Left lung (tissue), 4 donors: ENCODE measurements at regions not wholly inside any gene's neighbourhood (a gene's known extent, or its start where the extent isn't known, plus 50 kb on each side); places are given as distances from the start of the nearest gene placed in this dataset.
"Not testable (repeated sequence)": the region's sequence is repeated elsewhere in the genome, so short reads cannot be mapped to it uniquely, and the experiment has no call there.

Experiments used
- ATAC-seq: fragments of 200-7000 bp; cut with Tn5 transposase; one replicate; pipeline ENCODE4 v1.9.1; 2020; ENCODE audit warnings: moderate library complexity
- DNase-seq, 4 donors: peaks; one replicate each; pipeline ENCODE4 v3.0.0-alpha.2; 2013 to 2020
- H3K27ac ChIP-seq, 2 donors: fragments of 200-600 bp; sonication (generic) in 1 of 2; one replicate each; pipeline versions ENCODE4 v1.5.0 to v1.8.0; 2020 to 2021
- H3K27me3 ChIP-seq, 2 donors: fragments of 200-600 bp; sonication (generic) in 1 of 2; one replicate each; pipeline versions ENCODE4 v1.5.0 to v1.8.0; 2020 to 2021
- H3K36me3 ChIP-seq, 2 donors: fragments of 200-600 bp; sonication (generic) in 1 of 2; one replicate each; pipeline versions ENCODE4 v1.5.0 to v1.8.0; 2020 to 2021
- H3K4me1 ChIP-seq, 2 donors: fragments of 200-600 bp; one replicate each; pipeline ENCODE4 v1.8.0; 2021
- H3K4me3 ChIP-seq, 2 donors: fragments of 200-600 bp; sonication (generic) in 1 of 2; one replicate each; pipeline versions ENCODE4 v1.5.0 to v1.8.0; 2020 to 2021; ENCODE audit warnings: mild to moderate bottlenecking in 1 of 2
- H3K9me3 ChIP-seq, 2 donors: fragments of 200-600 bp; sonication (generic) in 1 of 2; one replicate each; pipeline versions ENCODE4 v1.5.0 to v1.8.0; 2020 to 2021
- intact Hi-C, 2 donors: fragments of 100-400 bp; cut with DNase I; formaldehyde crosslinking; loops; one replicate each; pipeline versions ENCODE4 v1.11.2 to v1.14.2; 2022
- TF ChIP-seq, protein P1 (sequence below), 2 donors: fragments of 200-600 bp; sonication (generic) in 1 of 2; IDR thresholded peaks; one replicate each; pipeline versions ENCODE4 v1.5.0 to v1.8.0; 2021; ENCODE audit warnings: antibody characterized with exemption in 2 of 2
- donor health status: DM: no; HTN: yes; CAD: no.
- donor health status: DM: no; HTN: no; CAD: no.

DNA sequence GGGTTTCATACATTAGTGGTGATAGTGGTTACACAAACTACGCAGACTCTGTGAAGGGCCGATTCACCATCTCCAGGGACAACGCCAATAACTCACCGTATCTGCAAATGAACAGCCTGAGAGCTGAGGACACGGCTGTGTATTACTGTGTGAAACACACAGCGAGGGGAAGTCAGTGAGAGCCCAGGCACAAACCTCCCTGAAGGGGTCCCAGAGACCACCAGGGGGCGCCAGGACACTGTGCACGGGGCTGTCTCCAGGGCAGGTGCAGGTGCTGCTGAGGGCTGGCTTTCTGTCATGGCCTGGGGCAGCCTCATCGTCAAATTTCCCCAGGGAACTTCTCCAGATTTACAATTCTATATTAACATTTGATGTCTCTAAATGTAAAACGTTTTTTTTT lies 184.6 kb upstream of the TP53TG3C start:
- ATAC-seq, H3K4me3 ChIP-seq, H3K9me3 ChIP-seq, H3K27me3 ChIP-seq, H3K27ac ChIP-seq, H3K4me1 ChIP-seq, intact Hi-C loops, H3K36me3 ChIP-seq: not testable (repeated sequence)
- TF ChIP-seq, protein P1, sequence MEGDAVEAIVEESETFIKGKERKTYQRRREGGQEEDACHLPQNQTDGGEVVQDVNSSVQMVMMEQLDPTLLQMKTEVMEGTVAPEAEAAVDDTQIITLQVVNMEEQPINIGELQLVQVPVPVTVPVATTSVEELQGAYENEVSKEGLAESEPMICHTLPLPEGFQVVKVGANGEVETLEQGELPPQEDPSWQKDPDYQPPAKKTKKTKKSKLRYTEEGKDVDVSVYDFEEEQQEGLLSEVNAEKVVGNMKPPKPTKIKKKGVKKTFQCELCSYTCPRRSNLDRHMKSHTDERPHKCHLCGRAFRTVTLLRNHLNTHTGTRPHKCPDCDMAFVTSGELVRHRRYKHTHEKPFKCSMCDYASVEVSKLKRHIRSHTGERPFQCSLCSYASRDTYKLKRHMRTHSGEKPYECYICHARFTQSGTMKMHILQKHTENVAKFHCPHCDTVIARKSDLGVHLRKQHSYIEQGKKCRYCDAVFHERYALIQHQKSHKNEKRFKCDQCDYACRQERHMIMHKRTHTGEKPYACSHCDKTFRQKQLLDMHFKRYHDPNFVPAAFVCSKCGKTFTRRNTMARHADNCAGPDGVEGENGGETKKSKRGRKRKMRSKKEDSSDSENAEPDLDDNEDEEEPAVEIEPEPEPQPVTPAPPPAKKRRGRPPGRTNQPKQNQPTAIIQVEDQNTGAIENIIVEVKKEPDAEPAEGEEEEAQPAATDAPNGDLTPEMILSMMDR (IDR thresholded peaks at IDR 0.05), result peak in 1 of 2 donors; percentile 30
- DNase-seq, result peak in 1 of 4 donors; percentile 70

DNA sequence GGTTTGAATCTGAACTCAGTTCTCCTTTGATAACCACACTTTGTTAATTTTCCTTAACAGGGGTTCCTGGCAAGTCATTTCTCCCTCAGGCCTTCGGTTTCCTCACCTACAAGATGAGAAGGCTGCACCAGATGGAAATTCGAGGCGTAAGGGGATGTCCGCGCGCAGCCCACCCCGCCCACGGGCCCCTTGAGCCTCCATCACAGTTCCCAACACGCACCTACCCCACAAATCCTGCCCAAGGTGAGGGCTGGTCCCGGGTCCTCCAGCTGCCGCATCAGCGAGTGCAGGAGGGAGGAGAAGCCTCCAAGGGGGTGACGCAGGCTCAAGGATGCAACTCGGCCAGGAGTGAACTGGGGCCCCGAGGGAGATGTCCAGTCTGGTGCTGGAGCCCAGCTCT lies 166.9 kb upstream of the TP53TG3C start:
- H3K4me3 ChIP-seq, intact Hi-C loops, H3K9me3 ChIP-seq, H3K4me1 ChIP-seq, H3K27ac ChIP-seq, ATAC-seq, H3K36me3 ChIP-seq: not testable (repeated sequence)
- H3K27me3 ChIP-seq, result peaks cover 0 to 14% of the 10 kb centered on the region in 2 donors
- peak in 1 of 4 donors; percentile 27 for DNase-seq

DNA sequence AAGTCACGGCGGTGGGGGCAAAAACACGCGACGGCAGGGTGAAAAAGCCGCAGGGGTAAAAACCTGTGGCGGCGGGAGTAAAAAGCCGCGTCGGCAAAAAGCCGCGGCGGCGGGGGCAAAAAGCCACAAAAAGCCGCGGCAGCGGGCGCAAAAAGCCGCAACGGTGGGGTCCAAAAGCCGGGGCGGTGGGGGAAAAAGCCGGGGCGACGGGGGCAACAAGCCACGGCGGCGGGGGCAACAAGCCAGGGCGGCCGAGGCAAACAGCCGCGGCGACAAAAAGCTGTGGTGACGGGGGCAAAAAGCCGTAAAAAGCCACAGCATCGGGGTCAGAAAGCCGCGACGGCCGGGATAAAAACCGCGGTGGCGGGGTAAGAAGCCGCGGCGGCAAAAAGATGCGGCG lies 166.1 kb upstream of the TP53TG3C start:
- H3K27ac ChIP-seq, H3K36me3 ChIP-seq, ATAC-seq, H3K4me1 ChIP-seq, H3K9me3 ChIP-seq, intact Hi-C loops, H3K4me3 ChIP-seq: not testable (repeated sequence)
- DNase-seq, result peak in 1 of 4 donors; percentile 28
- peaks cover 0 to 14% of the 10 kb centered on the region in 2 donors for H3K27me3 ChIP-seq

DNA sequence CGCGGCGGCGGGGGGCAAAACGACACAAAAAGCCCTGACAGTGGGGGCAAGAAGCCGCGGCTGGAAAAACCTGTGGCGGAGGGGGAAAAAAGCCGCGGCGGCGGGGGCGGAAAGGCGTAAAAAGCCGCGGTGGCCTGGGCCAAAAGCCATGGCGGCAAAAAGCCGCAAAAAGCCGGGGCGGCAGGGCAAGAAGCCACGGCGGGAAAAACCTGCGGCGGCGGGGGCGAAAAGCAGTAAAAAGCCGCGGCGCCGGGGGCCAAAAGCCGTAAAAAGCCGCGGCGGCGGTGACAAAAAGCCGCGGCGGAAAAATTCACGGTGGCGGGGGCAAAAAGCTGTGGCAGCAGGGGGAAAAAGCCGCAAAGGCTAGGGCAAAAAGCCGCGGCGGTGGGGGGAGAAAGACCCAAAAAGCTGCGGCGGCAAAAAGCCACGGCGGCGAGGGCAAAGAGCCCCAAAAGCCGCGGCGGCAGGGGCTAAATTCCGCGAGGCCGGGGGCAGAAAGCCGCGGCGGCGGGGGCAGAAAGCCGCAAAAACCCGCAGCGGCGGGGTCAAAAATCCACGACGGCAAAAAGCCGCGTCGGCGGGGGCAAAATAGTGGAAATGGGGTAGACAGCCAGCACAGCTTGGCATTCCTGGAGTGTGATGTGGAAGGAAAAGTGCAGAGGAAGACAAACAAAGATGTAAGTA lies 165.2 kb upstream of the TP53TG3C start:
- intact Hi-C loops, H3K27ac ChIP-seq, H3K36me3 ChIP-seq, H3K9me3 ChIP-seq, H3K4me3 ChIP-seq, H3K4me1 ChIP-seq, ATAC-seq: not testable (repeated sequence)
- peaks cover 0 to 14% of the 10 kb centered on the region in 2 donors for H3K27me3 ChIP-seq
- peak in 1 of 4 donors; percentile 37 for DNase-seq

DNA sequence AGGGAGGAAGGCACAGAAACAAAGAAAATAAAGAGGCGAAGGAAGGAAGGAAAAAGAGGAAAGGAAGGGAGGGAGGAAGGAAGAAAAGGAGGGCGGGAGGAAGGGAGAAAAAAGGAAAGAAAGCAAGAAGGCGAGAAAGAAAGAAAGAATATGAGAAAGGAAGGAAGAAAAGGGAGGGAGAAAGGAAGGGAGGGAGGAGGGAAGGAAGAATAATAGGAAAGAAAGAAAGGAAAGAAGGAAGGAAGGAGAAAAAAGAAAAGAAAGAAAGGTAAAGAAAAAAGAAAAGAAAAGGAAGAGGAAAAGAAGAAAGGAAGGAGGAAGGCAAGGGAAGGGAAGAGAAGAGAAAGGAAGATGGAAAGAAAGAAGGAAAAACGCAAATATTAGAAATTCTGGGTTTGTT lies 145.2 kb upstream of the TP53TG3C start:
- H3K27ac ChIP-seq, ATAC-seq, H3K27me3 ChIP-seq, DNase-seq, H3K9me3 ChIP-seq, H3K4me3 ChIP-seq, intact Hi-C loops, H3K36me3 ChIP-seq, H3K4me1 ChIP-seq: not testable (repeated sequence)

DNA sequence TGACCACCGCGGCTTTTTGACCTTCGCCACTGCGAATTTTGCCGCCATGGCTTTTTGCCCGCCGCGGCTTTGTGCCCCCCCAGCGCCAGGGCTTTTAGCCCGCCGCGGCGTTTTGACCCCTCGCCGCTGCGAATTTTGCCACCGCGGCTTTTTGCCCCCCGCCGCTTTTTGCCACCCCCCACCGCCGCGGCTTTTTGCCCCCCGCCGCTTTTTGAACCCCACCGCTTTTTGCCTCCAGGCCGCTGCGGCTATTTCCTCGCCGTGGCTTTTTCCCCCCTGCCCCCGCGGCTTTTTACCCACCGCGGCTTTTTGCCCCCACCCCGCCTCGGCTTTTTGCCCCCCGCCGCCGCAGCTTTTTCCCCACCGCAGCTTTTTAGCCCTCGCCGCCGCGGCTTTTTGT lies 134.8 kb upstream of the TP53TG3C start:
- TF ChIP-seq, protein P1 (IDR thresholded peaks at IDR 0.05), result no peak
- peak in 1 of 4 donors; percentile 45 for DNase-seq
- no peak overlapping the region for H3K27ac ChIP-seq
- H3K4me1 ChIP-seq, result no peaks in the 10 kb centered on the region
- no peaks in the 10 kb centered on the region for H3K36me3 ChIP-seq
- no peak overlapping the region for H3K4me3 ChIP-seq
- intact Hi-C loops, result no loop called here
- H3K27me3 ChIP-seq, result no peaks in the 10 kb centered on the region
- ATAC-seq, result no peak
- H3K9me3 ChIP-seq, result no peaks in the 10 kb centered on the region

DNA sequence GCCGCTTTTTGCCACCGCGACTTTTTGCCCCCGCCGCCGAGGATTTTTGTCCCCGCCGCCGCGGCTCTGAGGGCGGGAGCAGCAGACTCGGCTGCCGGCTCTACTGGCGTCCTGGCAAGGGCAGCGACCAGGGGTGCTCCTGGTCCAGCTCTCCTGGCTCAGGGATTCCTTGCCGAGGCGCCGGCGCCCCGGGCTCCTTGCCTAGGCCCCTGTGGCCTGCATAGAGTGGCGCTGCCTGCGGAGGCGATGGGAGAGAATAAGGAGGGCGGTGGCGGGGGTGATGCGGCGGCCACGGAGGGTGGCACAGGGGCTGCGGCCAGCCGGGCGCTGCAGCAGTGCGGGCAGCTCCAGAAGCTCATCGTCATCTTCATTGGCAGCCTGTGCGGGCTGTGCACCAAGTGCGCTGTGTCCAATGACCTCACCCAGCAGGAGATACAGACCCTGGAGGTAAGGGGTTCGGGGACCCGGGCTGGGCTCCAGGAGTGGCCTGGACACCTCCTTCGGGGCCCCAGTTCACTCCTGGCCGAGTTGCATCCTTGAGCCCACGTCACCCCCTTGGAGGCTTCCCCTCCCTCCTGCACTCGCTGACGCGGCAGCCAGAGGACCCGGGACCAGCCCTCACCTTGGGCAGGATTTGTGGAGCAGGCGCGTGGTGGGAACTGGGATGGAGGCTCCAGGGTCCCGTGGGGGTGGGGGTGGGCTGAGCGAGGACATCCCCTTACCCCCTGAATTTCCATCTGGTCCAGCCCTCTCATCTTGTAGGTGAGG lies 134.2 kb upstream of the TP53TG3C start:
- H3K4me1 ChIP-seq, H3K9me3 ChIP-seq, H3K27me3 ChIP-seq, ATAC-seq, H3K36me3 ChIP-seq, H3K4me3 ChIP-seq, intact Hi-C loops, H3K27ac ChIP-seq: not testable (repeated sequence)
- DNase-seq, result peak in 1 of 4 donors; percentile 38

DNA sequence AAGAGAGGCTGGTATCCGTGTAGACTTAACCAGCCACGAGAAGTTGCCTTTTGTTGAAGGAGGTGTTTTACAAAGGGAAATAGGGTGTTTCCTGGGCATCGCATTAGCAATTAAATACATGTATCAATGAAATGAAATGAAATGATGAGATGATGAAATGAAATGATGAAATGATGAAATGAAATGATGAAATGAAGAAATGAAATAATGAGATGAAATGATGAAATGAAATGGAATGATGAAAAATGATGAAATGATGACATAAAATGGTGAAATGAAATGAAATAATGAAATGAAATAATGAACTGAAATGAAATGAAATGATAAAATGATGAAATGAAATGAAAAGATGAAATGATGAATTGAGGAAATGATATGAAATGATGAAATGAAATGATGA lies 131.3 kb upstream of the TP53TG3C start:
- intact Hi-C loops, ATAC-seq, H3K27ac ChIP-seq: not testable (repeated sequence)

DNA sequence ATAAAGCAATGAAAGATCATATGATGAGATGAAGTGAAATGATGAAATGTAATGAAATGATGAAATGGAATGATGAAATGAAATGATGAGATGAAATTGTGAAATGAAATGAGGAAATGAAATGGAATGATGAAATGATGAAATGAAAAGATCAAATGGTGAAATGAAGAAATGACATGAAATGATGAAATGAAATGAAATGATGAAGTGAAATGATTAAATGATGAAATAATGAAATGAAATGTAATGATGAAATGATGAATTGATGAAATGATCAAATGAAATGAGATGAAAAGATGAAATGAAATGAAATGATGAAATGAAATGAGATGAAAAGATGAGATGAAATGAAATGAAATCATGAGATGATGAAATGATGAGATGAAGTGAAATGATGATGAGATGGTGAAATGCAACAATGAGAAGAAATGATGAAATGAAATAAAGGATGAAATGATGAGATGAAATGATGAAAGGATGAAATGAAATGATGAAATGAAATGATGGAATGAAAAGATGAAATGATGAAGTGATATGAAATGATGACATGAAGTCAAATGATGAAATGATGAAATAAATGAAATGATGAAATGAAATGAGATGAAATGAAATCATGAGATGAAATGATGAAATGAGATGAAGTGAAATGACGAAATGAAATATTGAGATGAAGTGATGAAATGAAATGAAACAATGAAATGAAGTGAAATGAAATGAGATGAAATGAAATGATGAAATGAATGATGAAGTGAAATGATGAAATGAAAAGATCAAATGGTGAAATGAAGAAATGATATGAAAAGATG lies 130.5 kb upstream of the TP53TG3C start:
- H3K27me3 ChIP-seq, H3K9me3 ChIP-seq, H3K4me1 ChIP-seq, DNase-seq, ATAC-seq, H3K27ac ChIP-seq, intact Hi-C loops, H3K4me3 ChIP-seq, H3K36me3 ChIP-seq: not testable (repeated sequence)

More for the DNA sequence above, 131.3 kb upstream of the TP53TG3C start:
- not testable (repeated sequence) for H3K27me3 ChIP-seq, H3K4me3 ChIP-seq, H3K4me1 ChIP-seq, H3K9me3 ChIP-seq, DNase-seq, H3K36me3 ChIP-seq

DNA sequence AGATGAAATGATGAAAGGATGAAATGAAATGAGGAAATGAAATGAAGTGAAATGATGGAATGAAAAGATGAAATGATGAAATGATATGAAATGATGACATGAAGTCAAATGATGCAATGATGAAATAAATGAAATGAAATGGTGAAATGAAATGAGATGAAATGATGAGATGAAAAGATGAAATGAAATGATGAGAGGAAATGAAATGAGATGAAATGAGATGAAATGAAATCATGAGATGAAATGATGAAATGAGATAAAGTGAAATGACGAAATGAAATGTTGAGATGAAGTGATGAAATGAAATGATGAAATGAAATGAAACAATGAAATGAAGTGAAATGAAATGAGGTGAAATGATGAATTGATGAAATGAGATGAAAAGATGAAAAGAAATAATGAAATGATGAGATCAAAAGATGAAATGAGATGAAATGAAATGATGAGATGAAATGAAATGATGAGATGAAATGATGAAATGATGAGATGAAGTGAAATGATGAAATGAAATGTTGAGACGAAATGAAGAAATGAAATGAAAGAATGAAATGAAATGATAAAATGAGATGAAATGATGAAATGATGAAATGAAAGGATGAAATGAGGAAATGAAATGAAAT lies 129.5 kb upstream of the TP53TG3C start:
- intact Hi-C loops, H3K27me3 ChIP-seq, H3K9me3 ChIP-seq, H3K36me3 ChIP-seq, H3K4me1 ChIP-seq, H3K27ac ChIP-seq, ATAC-seq, H3K4me3 ChIP-seq, DNase-seq: not testable (repeated sequence)
